ENCODE measurements at regions not wholly inside any gene's neighbourhood (a gene's known extent, or its start where the extent isn't known, plus 50 kb on each side); places are given as distances from the start of the nearest gene placed in this dataset.

DNA sequence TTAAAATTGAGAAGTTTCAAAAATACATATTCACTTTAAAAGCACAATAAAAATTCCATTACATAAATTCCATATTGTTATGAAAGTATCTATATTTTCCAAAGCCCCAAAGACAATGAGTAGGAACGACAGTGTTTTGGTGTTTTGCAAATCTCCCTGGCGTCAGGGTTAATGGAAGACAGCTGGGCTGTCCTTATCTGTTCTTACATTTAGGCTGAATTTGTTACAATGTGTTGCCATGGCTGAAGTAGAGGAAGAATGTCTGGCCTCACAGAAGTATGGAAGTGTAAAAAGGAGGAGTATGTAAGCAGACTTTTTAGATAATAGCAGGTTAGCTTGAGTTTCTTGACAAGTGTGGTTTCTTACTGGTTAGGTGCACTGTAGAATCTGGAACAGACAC, 124.4 kb upstream of the SPATA13 start:
- ATAC-seq, result no peak
- Histone ChIP-seq H3K36me3 (ENCODE audit: low read depth) (no peaks in the 10 kb centered on the region), H3K4me1 (ENCODE audit: low read depth) (no peaks in the 10 kb centered on the region), H3K9me3 (no peaks in the 10 kb centered on the region), H3K4me3 (no peak overlapping the region)
- TF ChIP-seq CTCF (IDR thresholded peaks at IDR 0.05), result no peak
- no peak for DNase-seq
- intact Hi-C loops (cut with DNase I, micrococcal nuclease), result no loop called here

- ATAC-seq, result peak; percentile 39
- DNase-seq, result no peak
- Histone ChIP-seq H3K36me3 (ENCODE audit: low read depth) (no peaks in the 10 kb centered on the region), H3K4me1 (ENCODE audit: low read depth) (no peaks in the 10 kb centered on the region), H3K4me3 (no peak overlapping the region), H3K9me3 (no peaks in the 10 kb centered on the region)
- intact Hi-C loops (cut with DNase I, micrococcal nuclease), result no loop called here
- TF ChIP-seq CTCF (IDR thresholded peaks at IDR 0.05), result no peak
These were observed 122.1 kb upstream of the SPATA13 start for GRCh38 chr13:24038405-24038804.

- intact Hi-C loops (cut with DNase I, micrococcal nuclease), result no loop called here
- H3K9me3 ChIP-seq, result no peaks in the 10 kb centered on the region
- no peak for DNase-seq
- no peak overlapping the region for H3K4me3 ChIP-seq
- no peaks in the 10 kb centered on the region for H3K36me3 ChIP-seq (ENCODE audit: low read depth)
- ATAC-seq, result peak; percentile 69
- no peaks in the 10 kb centered on the region for H3K4me1 ChIP-seq (ENCODE audit: low read depth)
- TF ChIP-seq CTCF (IDR thresholded peaks at IDR 0.05), result no peak
These were observed 121.6 kb upstream of the SPATA13 start for GRCh38 chr13:24038841-24039330.

DNA sequence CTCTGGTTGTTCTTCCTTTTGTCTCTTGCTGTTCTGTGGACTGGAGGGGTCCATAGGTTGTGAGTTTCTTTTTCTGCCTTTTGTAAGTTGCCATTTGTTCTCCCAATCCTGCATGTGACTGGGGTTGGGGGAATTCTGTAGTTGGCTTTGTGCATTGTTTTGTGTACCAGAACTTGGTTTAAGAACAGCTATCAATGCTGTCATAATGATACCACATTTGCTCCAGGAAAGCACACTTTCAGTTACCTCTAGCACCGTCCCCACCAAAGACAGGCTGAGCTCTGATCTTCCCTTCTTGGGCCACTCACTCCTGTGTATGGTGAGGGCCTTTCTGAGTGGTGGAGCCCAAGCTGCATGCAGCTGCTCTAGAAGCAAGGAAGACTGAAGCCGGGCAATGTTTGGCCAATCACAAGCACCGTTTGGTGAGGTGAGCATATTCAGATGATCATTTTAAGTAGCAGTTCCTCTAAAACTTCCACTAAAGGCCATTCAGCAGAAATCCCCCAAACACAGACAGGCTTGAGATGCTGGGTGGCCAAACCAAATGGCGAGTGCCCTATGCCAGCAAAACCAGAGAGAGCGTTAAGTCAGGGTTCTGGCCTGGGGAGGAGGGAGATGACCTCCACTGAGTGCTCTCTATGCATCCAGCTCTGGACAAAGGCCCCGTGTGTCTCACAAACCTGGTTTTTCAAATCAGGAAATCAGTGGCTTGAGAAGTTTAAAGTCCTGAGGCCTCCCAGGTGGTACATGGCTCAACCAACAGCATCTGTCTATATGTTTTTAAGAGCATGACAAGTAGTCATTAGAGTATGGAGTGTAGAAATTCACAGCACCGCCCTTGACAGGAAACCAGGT, 120.7 kb upstream of the SPATA13 start:
- DNase-seq, result no peak

GRCh38 chr13:24040835-24041234, 119.7 kb upstream of the SPATA13 start:
- ATAC-seq, result no peak
- no peak for DNase-seq
- Histone ChIP-seq H3K4me3 (no peak overlapping the region), H3K36me3 (ENCODE audit: low read depth) (no peaks in the 10 kb centered on the region), H3K9me3 (no peaks in the 10 kb centered on the region), H3K4me1 (ENCODE audit: low read depth) (no peaks in the 10 kb centered on the region)
- intact Hi-C loops (cut with DNase I, micrococcal nuclease), result loop anchor here in 1 of 2 donors (10.0 kb wide), 1 partner anchor 174 kb away; no protein-coding TSS in a partner anchor
- no peak for TF ChIP-seq CTCF (IDR thresholded peaks at IDR 0.05)

More for the DNA sequence above, 120.7 kb upstream of the SPATA13 start:
- Histone ChIP-seq H3K9me3 (no peaks in the 10 kb centered on the region), H3K4me3 (no peak overlapping the region), H3K36me3 (ENCODE audit: low read depth) (no peaks in the 10 kb centered on the region), H3K4me1 (ENCODE audit: low read depth) (no peaks in the 10 kb centered on the region)
- intact Hi-C loops (cut with DNase I, micrococcal nuclease), result loop anchor here in 1 of 2 donors (10.0 kb wide), 1 partner anchor 175 kb away; no protein-coding TSS in a partner anchor
- no peak for ATAC-seq
- no peak for TF ChIP-seq CTCF (IDR thresholded peaks at IDR 0.05)

All from mucosa of descending colon (tissue), 3 donors.